Esophagus mucosa (tissue), 1 donor: ENCODE measurements at regions not wholly inside any gene's neighbourhood (a gene's known extent, or its start where the extent isn't known, plus 50 kb on each side); places are given as distances from the start of the nearest gene placed in this dataset.
"Not testable (repeated sequence)": the region's sequence is repeated elsewhere in the genome, so short reads cannot be mapped to it uniquely, and the experiment has no call there.

Experiments
- ATAC-seq: fragments of 200-7000 bp; cut with Tn5 transposase; one replicate; pipeline ENCODE4 v1.9.1; 2020
- donor health status: DM: yes; HTN: yes; CAD: no.

DNA sequence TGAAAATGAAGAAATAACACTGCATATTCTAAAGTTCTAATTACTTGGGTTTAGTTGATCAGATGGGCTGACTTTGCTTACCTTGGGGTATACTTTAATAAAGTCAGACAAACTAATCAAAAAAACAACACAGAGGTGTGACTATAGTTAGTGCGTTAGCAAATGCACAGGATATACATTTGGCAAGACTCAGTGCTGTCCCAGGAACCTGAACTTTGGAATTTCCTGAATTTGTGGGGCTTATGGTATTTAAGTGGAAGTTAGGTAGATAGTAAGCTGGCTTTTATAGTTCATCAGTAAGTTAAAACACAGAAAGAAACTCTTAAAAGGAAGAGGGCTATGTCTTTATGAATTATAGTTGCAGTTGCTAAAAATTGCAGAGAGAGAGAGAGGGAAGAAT lies 302.6 kb upstream of the DDI1 start:
- no peak for ATAC-seq

GRCh38 chr11:103735497-103736032 lies 300.9 kb upstream of the DDI1 start:
- ATAC-seq, result no peak

- ATAC-seq, result no peak
These were observed 300.0 kb upstream of the DDI1 start for GRCh38 chr11:103736315-103737036.

- no peak for ATAC-seq
These were observed 299.3 kb upstream of the DDI1 start for GRCh38 chr11:103737037-103737622.

DNA sequence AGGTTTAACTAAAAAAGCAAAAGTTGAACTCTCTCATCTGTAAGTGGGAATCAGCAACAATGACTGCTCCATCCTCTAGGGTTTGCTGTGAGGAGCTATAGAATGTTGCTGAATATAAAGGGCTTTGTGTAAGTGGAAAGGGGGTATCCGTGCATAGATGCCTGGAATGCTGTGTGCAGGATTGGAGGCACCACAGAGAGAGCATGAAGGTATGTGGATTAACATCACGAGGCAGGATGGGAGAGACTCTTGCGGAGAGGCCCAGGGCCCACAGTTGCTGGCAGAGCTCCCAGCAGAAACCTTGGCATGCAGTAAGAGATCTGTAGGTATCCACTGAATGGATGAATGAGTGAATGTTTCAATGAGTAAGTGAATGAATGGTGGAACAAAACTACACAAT lies 298.7 kb upstream of the DDI1 start:
- ATAC-seq, result no peak

DNA sequence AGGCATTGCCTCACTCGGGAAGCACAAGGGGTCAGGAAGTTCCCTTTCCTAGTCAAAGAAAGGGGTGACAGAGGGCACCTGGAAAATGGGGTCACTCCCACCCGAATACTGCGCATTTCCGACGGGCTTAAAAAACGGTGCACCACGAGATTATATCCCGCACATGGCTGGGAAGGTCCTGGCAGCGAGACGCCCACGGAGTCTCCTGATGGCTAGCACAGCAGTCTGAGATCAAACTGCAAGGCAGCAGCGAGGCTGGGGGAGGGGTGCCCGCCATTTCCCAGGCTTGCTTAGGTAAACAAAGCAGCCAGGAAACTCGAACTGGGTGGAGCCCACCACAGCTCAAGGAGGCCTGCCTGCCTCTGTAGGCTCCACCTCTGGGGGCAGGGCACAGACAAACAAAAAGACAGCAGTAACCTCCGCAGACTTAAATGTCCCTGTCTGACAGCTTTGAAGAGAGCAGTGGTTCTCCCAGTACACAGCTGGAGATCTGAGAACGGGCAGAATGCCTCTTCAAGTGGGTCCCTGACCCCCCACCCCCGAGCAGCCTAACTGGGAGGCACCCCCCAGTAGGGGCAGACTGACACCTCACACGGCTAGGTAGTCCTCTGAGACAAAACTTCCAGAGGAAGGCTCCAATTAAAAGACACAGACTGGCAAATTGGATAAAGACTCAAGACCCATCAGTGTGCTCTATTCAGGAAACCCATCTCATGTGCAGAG lies 297.2 kb upstream of the DDI1 start:
- ATAC-seq, result not testable (repeated sequence)

- ATAC-seq, result no peak
These were observed 291.8 kb upstream of the DDI1 start for GRCh38 chr11:103744496-103745153.

DNA sequence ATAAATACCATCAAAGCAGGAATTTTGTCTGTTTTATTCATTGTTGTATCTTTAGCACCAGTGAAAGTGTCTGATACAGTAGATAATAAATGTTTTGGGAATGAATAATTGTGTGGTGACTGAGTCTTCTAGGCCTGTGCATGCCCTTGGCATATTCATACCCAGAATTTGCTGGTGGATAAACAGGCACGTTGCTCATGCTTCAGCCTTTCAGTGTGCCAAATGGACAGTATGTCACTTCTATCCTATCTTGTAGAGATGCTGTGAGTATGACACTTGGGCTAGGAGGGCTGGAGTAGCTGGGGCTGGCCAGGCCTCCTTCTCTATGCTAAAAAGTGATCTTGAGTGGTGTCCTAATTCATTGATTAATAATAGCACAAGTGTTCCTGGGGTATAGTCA lies 287.3 kb upstream of the DDI1 start:
- ATAC-seq, result no peak

DNA sequence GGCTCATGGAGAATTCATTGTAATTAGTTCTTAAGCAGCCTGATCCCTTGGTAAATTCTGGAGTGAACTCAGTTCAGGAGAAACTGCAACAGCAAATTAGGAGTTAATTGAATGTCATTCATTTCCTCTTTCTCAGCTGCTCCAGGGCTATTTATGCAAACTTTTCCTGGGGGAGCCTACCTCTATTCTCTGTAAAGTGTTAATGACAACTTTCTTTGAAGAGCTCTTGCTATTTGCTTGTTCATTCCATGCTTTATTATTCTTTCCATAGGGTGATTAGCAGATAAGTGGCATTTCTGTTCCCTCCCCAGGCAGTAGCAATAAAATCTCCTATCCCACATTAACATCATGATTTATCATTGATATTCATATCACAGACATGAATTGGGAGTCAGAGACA lies 267.6 kb upstream of the DDI1 start:
- no peak for ATAC-seq

DNA sequence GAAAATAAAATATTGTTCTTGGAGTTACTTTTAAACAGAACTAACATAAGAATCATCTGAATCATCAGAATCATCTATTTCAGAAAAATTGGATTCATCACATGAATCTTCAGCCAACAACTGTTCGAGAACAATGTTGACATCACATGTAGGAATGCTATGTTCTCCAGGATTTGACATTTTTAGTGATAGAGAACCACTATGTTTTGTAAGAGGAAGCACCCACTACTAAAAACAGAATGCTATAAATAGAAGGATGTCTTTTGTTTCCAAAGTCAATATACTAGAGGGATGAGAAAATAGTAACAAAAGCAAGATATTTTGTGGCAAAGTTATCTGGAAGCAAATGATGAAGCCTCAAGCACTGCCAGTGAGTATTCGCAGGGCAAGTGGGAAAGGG lies 263.4 kb upstream of the DDI1 start:
- ATAC-seq, result no peak

GRCh38 chr11:103773537-103773936 lies 262.9 kb upstream of the DDI1 start:
- no peak for ATAC-seq

DNA sequence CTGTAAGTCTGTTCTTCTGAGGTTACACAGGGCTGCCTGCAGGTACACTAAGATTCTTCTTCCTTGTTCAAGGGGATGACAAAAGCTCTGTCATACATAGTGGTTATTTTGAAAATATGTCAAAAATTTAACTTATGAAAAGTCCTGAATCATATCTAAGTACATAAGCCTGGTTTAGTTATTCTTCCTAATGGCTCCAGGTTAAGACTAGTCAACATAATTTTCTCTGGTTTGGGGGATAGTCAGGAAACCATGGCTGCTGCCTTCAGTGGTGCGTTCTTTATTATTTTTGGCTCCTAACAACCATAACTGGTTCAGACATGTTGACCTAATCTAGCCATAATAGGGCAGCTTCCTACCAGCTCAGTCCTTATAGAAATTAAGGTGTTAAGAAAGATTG lies 257.4 kb upstream of the DDI1 start:
- peak; percentile 86 for ATAC-seq

DNA sequence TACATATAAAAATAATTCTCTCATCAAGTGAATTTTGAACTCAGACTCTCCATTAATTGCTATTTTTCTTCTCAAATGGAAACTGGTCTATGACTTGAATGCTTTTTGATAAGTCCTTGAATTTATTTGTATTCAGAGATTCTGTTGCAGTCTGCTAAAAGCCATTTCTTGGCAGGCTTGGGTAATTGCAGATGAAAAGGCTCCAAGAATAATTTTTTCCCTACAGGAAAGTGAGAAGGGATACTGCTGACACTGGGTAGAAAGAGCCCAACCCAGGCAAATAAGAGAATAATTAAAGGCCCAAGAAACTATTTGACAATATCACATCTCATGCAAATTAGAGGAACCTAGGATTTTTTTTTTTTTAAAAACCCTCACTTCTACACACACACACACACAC lies 246.5 kb upstream of the DDI1 start:
- ATAC-seq, result no peak

DNA sequence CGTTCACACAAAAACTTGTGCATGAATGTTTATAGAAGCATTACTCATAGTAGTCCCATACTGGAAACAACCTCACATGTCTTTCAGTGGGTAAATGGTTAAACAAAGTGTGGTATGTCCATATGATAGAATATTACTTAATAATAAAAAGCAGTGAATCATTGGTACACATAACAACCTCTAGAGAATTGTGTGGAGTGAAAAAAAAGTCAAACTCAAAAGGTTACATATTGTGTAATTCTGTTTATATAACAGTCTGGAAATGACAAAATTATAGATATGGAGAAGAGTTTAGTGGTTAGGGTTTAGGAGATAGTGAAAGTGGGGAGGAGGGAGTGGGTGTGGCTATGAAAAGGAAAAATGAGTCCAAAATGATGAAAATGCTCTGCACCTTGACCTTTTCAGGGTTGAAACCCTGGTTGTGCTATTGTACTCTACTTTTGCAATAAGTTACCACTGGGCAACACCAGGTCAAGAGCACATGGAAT lies 243.4 kb upstream of the DDI1 start:
- ATAC-seq, result no peak

GRCh38 chr11:103794262-103794661 lies 242.2 kb upstream of the DDI1 start:
- ATAC-seq, result no peak

DNA sequence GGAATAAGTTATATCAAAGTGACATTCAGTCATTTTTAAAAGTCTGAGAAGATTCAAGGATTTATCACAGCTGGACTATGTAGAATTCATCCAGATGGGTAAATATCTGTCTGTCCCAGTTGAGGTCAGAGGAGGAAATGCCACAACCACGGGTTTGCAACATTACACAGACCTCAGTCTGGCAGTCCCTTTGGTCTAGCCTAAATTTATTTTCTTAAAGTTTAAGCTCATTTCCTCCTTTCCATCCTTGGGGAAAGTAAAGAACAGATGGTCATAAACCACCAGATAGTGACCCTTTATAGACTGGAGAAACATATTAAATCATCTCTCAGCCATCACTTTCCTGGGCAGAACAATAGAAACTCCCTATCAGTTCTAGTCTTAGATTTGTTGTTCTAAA lies 238.4 kb upstream of the DDI1 start:
- no peak for ATAC-seq

GRCh38 chr11:103798446-103798845 lies 238.0 kb upstream of the DDI1 start:
- ATAC-seq, result no peak

GRCh38 chr11:103800406-103801114 lies 235.9 kb upstream of the DDI1 start:
- no peak for ATAC-seq

DNA sequence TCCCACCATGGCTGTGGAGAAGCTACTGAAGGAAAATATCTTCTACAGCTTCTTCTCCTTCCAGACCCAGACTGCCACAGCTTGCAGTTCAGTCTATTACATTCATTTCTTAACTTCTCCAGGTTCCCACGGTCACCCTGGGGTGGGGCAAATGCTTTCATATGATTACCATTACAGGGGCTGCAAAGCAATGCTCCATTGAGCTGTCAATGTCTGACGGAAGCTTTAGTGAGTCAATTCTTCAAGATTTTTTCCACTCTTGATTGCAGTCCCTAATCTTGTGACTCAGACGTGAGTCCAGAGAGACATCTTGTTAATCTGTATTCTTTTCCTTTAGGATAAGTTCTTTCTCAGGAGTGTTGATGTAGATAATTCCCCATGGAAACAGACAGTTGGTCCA lies 233.4 kb upstream of the DDI1 start:
- ATAC-seq, result no peak

- no peak for ATAC-seq
These were observed 230.8 kb upstream of the DDI1 start for GRCh38 chr11:103805688-103806009.

DNA sequence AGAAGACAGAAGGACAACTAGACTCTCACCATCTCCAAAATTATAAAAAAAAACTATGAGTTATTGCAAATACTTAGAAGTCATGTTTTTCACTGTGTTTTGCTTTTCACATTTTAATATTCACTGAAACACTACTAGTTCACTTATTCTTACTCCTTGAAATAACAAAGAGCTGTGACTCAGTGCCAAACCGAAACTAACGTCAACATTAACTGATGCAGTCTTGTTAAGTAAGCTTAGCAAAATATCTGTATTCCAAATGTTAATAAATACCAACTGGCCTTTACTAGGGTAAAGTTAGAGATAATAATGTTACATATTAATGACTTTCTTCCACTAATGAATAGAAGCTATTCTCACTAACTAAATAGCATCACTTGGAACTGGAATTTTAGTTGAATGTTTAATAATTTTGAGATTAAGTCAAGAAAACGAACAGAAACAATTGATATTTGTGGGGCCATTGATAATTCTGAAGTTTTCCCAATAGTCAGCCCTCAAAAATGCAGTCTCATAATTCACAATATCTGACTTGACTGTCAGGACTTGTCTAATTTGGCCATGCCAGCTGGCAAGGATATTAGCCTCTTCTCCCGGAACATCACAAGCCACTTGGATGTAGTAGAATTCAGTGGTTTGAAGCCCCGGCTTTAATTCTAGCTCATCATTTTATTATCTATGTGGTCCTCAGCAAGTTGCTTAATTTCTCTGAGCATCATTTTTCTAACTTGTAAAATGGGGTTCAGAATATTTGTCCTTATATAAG lies 230.1 kb upstream of the DDI1 start:
- ATAC-seq, result no peak

- no peak for ATAC-seq
These were observed 228.6 kb upstream of the DDI1 start for GRCh38 chr11:103807806-103808205.
